ENCODE measurements at regions not wholly inside any gene's neighbourhood (a gene's known extent, or its start where the extent isn't known, plus 50 kb on each side); places are given as distances from the start of the nearest gene placed in this dataset.

DNA sequence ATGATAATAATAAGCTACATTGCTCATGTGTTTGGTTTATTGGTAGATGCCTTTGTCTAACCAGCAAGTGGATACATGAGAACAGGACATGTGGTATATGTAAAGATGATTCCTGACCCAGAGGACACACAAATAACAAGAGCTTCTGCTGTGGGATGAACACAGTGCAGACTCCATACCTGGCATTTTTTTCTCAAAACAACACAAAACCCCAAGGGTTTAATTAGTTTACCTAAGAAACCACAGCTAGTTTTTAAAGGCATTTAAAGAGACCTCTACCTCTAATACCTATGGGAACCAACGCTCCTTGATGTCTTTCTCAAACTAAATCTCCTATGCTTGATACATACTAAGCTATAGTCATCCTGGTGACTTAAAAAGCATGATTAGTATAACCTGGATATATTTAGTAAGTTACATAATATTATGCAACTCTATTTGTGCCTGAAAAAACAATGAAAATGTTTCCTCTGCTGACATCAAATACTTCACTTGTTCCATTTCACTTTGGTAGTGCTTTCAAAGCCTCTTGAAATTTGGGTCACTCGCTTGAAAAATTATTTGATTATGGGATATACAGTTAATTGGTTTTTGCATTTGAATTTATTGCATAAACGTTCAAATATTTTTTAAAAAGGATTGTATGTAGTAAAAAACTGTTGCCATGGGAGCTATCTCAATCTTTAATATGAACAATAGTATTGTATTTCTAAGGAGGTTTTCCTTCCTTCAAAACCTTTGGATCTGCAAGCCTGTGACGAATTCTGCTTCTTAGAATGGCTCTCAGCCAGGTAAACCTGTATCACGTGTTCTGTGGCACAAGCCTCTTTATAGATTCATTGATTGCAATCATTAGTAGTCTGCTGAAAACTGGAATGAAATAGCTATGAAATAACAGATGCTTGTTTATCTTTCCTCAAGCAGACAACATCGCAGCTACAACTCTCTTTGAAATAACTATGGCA, 233.0 kb upstream of the KCNMB2 start:
- TF ChIP-seq POLR2A (IDR thresholded peaks at IDR 0.05), result no peak
- TF ChIP-seq, protein P1, sequence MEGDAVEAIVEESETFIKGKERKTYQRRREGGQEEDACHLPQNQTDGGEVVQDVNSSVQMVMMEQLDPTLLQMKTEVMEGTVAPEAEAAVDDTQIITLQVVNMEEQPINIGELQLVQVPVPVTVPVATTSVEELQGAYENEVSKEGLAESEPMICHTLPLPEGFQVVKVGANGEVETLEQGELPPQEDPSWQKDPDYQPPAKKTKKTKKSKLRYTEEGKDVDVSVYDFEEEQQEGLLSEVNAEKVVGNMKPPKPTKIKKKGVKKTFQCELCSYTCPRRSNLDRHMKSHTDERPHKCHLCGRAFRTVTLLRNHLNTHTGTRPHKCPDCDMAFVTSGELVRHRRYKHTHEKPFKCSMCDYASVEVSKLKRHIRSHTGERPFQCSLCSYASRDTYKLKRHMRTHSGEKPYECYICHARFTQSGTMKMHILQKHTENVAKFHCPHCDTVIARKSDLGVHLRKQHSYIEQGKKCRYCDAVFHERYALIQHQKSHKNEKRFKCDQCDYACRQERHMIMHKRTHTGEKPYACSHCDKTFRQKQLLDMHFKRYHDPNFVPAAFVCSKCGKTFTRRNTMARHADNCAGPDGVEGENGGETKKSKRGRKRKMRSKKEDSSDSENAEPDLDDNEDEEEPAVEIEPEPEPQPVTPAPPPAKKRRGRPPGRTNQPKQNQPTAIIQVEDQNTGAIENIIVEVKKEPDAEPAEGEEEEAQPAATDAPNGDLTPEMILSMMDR (IDR thresholded peaks at IDR 0.05), result no peak

Measured in adrenal gland (tissue), 5 donors.